ENCODE measurements at regions not wholly inside any gene's neighbourhood (a gene's known extent, or its start where the extent isn't known, plus 50 kb on each side); places are given as distances from the start of the nearest gene placed in this dataset.

- TF ChIP-seq CTCF (IDR thresholded peaks at IDR 0.05) (no peak), POLR2AphosphoS5 (IDR thresholded peaks at IDR 0.05; ENCODE audit: low read depth, low read length) (no peak), TCF7L2 (IDR thresholded peaks at IDR 0.05; ENCODE audit: low read depth, low read length) (no peak), REST (IDR thresholded peaks at IDR 0.05; ENCODE audit: insufficient read depth in 1 of 2, low read depth in 2 of 2, low read length in 1 of 2) (no peak)
Observed at GRCh38 chr3:38940394-38940793, 111.3 kb downstream of the SCN11A start.
